Right lobe of liver (tissue), 6 donors: ENCODE measurements at regions not wholly inside any gene's neighbourhood (a gene's known extent, or its start where the extent isn't known, plus 50 kb on each side); places are given as distances from the start of the nearest gene placed in this dataset.

Experiments
- ATAC-seq, 4 donors: fragments of 200-7000 bp; cut with Tn5 transposase; one replicate each; pipeline ENCODE4 v1.9.1; 2020; ENCODE audit warnings: mild to moderate bottlenecking in 4 of 4, moderate library complexity in 4 of 4
- DNase-seq, 3 donors: peaks; one replicate each; pipeline ENCODE4 v3.0.0-alpha.2; 2020
- H3K27ac ChIP-seq, 3 donors: fragments of 200-600 bp; one replicate each; pipeline ENCODE4 v1.8.0; 2022
- H3K27me3 ChIP-seq, 2 donors: fragments of 200-600 bp; one replicate each; pipeline ENCODE4 v1.8.0; 2022
- H3K36me3 ChIP-seq, 4 donors: fragments of 200-600 bp; sonication (generic) in 1 of 4; one replicate each; pipeline versions ENCODE4 v1.5.1 to v1.8.0; 2017 to 2022; ENCODE audit warnings: control low read depth in 1 of 4
- H3K4me1 ChIP-seq, 4 donors: fragments of 200-600 bp; sonication (generic) in 1 of 4; one replicate each; pipeline versions ENCODE4 v1.5.1 to v1.8.0; 2017 to 2022; ENCODE audit warnings: control low read depth in 1 of 4
- H3K4me3 ChIP-seq, 3 donors: fragments of 200-600 bp; one replicate each; pipeline ENCODE4 v1.8.0; 2022
- H3K9me3 ChIP-seq, 4 donors: fragments of 200-600 bp; sonication (generic) in 1 of 4; one replicate each; pipeline versions ENCODE4 v1.5.1 to v1.8.0; 2017 to 2022; ENCODE audit warnings: control low read depth in 1 of 4
- CTCF ChIP-seq, 4 donors: fragments of 200-600 bp in 3 of 4; fragments of 450-650 bp in 1 of 4; IDR thresholded peaks; one replicate each; pipeline versions ENCODE4 v1.5.1 to v1.8.0; 2016 to 2022; ENCODE audit warnings: antibody characterized with exemption in 4 of 4, mild to moderate bottlenecking in 2 of 4
- POLR2A ChIP-seq: fragments of 450-650 bp; IDR thresholded peaks from one replicate; pipeline ENCODE4 v1.6.1; 2017; ENCODE audit warnings: antibody characterized with exemption, mild to moderate bottlenecking
- WGBS: methylation state at CpG from one replicate; pipeline ENCODE4 v1.1.6; 2018; ENCODE audit warnings: low coverage, low lambda C conversion rate; ENCODE audit not compliant: insufficient coverage; ENCODE audit errors: missing lambda C conversion rate; 5-methylcytosine and 5-hydroxymethylcytosine counted together
- intact Hi-C, 2 donors: fragments of 100-400 bp; cut with DNase I; formaldehyde crosslinking; loops; one replicate each; pipeline versions ENCODE4 v1.11.2 to v1.14.1; 2022
- donor health status: DM: no; HTN: yes; CAD: no.
- donor health status: DM: no; HTN: no; CAD: no.
- donor health status: DM: no; HTN: no; CAD: no.
- donor health status: DM: no; HTN: yes; CAD: no.
- donor health status: DM: no; HTN: yes; CAD: no.

- Histone ChIP-seq H3K27ac (no peak overlapping the region), H3K4me3 (no peak overlapping the region), H3K4me1 (no peaks in the 10 kb centered on the region), H3K9me3 (no peaks in the 10 kb centered on the region), H3K36me3 (no peaks in the 10 kb centered on the region), H3K27me3 (no peaks in the 10 kb centered on the region)
- intact Hi-C loops: no loop called here
- DNase-seq (no peak), ATAC-seq (no peak)
- TF ChIP-seq POLR2A (no peak), CTCF (IDR thresholded peaks at IDR 0.05) (no peak)
- 59% methylated on average over 6 of the region's 6 CpGs for WGBS
Observed at GRCh38 chr10:108436096-108436495, 1271.6 kb upstream of the SORCS1 start.

GRCh38 chr10:108434559-108435252, 1270.2 kb upstream of the SORCS1 start:
- Histone ChIP-seq H3K36me3 (no peaks in the 10 kb centered on the region), H3K27ac (no peak overlapping the region), H3K4me3 (no peak overlapping the region), H3K4me1 (no peaks in the 10 kb centered on the region), H3K27me3 (no peaks in the 10 kb centered on the region), H3K9me3 (no peaks in the 10 kb centered on the region)
- 66% methylated on average over 3 of the region's 3 CpGs for WGBS
- DNase-seq: no peak
- no peak for TF ChIP-seq CTCF (IDR thresholded peaks at IDR 0.05)
- no peak for TF ChIP-seq POLR2A
- ATAC-seq: peak in 1 of 4 donors; percentile 41
- intact Hi-C loops: no loop called here

GRCh38 chr10:108427146-108427545, 1262.6 kb upstream of the SORCS1 start:
- no peaks in the 10 kb centered on the region for H3K4me1 ChIP-seq
- no peak overlapping the region for H3K27ac ChIP-seq
- intact Hi-C loops: no loop called here
- peak in 2 of 3 donors; percentile 21 to 54 for DNase-seq
- H3K36me3 ChIP-seq: no peaks in the 10 kb centered on the region
- H3K9me3 ChIP-seq: no peaks in the 10 kb centered on the region
- TF ChIP-seq POLR2A (no peak), CTCF (IDR thresholded peaks at IDR 0.05) (no peak)
- no peaks in the 10 kb centered on the region for H3K27me3 ChIP-seq
- WGBS: 15% methylated on average over 5 of the region's 5 CpGs
- ATAC-seq: peak; percentile 81 to 99 (median 96)
- H3K4me3 ChIP-seq: no peak overlapping the region

GRCh38 chr10:108425283-108425964, 1260.9 kb upstream of the SORCS1 start:
- no peaks in the 10 kb centered on the region for H3K4me1 ChIP-seq
- H3K4me3 ChIP-seq: no peak overlapping the region
- H3K27ac ChIP-seq: no peak overlapping the region
- ATAC-seq (no peak), DNase-seq (no peak)
- H3K9me3 ChIP-seq: no peaks in the 10 kb centered on the region
- no peaks in the 10 kb centered on the region for H3K36me3 ChIP-seq
- TF ChIP-seq CTCF (IDR thresholded peaks at IDR 0.05): no peak
- no peak for TF ChIP-seq POLR2A
- WGBS: 80% methylated on average over 1 of the region's 1 CpG
- intact Hi-C loops: no loop called here
- no peaks in the 10 kb centered on the region for H3K27me3 ChIP-seq
